Stimulated activated CD8-positive, alpha-beta memory T cell treated with anti-CD3 and anti-CD28 coated beads, Interleukin-7, amount 100 ng/mL, for 1 hour (primary cell): ENCODE measurements at regions not wholly inside any gene's neighbourhood (a gene's known extent, or its start where the extent isn't known, plus 50 kb on each side); places are given as distances from the start of the nearest gene placed in this dataset.
A peak's percentile ranks its signal among the peaks of the same experiment; 100 is the strongest.

Experiments
- DNase-seq, 2 donors: peaks; one replicate each; pipeline ENCODE4 v3.0.0-alpha.2; 2020; ENCODE audit warnings: low read depth in 2 of 2

- DNase-seq: no peak
These were observed 248.3 kb upstream of the CIBAR2 start for GRCh38 chr16:85360323-85361277.

DNA sequence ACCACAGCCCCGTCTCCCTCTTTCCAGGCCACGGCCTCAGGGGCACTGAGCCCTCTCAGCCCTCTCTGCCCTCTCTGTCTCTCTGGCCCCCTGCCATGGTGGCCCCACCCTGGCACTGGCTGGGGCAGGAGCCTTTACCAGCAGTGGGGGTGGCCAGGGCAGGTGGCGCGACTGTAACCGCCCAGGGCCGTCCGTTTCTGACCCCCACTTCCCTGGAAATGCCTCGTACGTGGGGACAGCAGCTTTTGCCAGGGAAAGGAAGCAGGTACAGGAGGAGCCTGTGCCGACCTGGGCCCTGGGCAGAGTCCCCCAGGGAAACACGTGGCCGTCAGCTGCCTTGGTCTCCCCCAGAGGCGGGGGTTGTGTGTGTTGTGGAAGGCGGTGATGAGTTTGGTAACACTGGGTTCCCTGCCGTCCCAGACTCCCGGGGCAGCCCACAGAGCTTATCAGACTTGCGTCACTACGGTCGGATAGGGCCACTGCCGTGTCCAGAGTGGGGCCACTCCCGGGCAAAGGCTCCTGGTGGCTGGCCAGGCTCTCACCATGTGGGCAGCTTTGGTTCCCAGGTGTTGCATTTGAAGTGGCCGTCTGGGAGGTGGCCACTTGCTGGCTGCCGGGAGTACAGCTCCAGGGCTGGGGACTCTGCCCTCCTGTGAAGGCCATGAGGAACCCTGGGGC, 249.3 kb upstream of the CIBAR2 start:
- DNase-seq: no peak

DNA sequence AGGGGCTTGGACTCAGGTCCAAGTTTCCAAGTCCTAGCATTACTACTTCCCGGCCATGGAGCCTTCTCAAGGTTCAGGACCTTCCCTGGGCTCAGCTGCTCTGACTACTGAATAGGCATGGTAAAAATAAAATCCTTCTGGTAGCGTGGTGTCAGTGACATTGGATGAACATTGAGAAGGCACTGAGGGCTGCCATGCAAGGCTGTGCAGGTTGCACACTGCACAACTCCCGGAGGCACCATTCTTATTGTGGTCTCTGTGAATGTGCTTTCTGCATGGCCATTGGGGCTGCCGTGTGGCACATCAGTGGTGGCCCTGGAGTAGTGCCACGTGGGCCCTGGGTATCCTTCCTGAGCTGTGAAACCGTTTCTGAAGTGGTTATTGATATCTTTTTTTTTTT, 250.2 kb upstream of the CIBAR2 start:
- no peak for DNase-seq

- DNase-seq: no peak
These were observed 249.7 kb upstream of the GSE1 start for GRCh38 chr16:85363427-85363826.

DNA sequence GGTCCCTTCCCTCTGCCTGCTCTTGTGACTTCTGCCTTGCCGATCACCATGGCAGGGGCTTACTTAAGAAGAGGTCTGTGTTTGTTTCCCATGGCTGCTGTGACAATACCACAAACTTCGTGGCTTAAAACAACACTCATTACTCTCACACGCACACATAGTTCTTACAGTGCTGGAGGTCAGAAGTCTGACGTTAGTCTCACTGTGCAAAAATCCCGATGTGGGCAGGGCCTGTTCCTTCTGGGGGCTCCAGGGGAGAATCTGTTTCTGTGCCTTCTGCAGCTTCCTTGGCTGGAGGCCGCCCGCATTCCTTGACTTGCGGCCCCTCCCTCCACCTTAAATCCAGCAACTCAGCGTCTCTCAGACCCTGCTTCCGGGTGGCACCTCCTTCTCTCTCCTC, 249.2 kb upstream of the GSE1 start:
- no peak for DNase-seq

GRCh38 chr16:85364323-85365040, 248.6 kb upstream of the GSE1 start:
- DNase-seq: no peak

DNA sequence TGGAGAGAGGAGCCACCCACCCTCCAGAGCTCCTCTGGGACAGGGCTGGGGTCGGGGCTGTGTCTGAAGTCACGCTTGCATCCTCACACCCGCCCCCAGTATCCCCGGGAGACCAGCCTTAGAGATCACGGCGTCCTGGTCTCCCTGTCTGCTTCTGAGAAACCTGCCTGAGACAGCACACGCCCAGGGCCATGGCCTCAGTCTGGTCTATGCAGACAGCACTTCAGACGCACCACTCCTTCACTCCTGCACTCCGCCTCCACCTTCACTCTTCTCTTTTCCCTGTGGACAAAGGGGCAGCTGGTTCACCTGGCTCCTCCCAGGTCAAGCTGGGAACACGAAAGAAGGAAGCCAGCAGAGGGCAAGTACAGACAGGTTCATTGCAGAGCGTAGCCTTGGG, 248.0 kb upstream of the GSE1 start:
- DNase-seq: no peak

- no peak for DNase-seq
These were observed 246.9 kb upstream of the GSE1 start for GRCh38 chr16:85366031-85366763.

- DNase-seq: no peak
These were observed 245.6 kb upstream of the GSE1 start for GRCh38 chr16:85367485-85367884.

- no peak for DNase-seq
These were observed 244.1 kb upstream of the GSE1 start for GRCh38 chr16:85369060-85369459.

DNA sequence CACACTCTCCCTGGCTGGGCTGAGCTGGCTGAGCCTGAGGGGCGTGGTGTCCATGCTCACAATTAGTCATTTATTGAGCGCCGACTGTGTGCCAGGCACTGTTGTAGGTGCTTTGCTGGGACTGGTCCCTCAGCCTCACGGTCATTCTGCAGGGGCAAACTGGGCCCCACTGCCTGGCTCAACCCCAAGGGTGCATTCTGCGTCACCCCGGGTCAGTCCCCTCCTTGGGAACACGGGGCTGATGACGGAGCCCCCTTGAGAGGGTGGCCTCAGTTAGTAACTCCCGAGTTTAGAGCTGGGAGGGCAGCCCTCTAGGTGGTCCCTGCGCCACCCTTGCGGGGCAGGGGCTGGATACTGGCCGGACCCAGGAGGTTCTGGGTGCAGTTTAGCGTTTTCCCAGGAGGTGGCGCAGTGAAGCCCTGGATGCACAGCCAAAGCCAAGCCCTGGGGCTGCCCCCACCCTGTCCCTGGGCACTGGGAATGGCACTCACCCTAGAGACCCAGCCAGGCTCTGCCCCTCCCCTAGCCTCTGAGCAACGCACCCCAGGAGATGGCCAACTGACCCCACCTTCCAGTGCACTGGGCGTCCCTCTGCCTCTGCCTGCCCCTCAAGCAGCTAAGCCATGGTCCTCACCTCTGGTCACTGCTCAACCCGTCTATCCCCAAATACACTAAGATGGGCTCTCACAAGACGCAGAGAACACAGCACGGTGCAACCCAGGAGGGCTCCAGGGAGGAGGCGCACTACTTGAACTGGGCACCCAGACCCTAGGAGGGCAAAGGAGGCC, 243.2 kb upstream of the GSE1 start:
- DNase-seq: peak in 1 of 2 donors; percentile 34

DNA sequence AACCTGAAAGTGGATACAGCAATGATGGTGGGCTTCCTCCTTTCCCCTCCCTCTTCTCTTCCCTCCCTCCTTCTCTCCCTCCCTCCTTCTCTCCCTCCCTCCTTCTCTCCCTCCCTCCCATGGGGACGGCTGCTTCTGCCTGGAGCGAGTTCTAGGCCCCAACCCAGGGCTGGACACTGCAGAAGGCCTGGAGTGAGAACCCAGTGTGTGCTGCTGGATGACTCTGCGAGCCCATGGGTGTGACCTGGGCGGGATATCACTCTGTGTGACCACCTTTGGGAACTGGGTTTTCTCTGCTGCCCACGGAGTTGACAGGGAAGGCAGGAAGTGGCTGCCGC, 242.6 kb upstream of the GSE1 start:
- DNase-seq: no peak

- DNase-seq: no peak
These were observed 242.1 kb upstream of the GSE1 start for GRCh38 chr16:85370881-85371651.

DNA sequence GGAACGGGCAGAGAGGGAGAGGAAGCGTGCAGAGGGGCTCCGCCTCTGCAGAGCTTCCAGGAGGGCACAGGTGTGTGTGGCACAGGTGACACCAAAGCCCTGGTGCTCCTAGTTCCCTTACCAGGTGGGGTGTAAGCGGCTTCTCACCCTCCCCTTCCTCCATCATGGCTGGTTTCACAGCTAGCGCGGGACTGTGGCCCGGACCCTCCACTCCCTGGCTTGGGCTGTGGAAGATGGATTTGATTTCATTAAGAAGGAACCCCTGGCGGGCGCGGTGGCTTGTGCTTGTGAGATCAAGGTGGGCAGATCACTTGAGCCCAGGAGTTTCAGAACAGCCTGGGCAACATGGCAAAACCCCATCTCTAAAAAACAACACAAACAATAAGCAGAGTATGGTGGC, 241.2 kb upstream of the GSE1 start:
- DNase-seq: no peak

GRCh38 chr16:85372627-85373372, 240.3 kb upstream of the GSE1 start:
- DNase-seq: no peak

DNA sequence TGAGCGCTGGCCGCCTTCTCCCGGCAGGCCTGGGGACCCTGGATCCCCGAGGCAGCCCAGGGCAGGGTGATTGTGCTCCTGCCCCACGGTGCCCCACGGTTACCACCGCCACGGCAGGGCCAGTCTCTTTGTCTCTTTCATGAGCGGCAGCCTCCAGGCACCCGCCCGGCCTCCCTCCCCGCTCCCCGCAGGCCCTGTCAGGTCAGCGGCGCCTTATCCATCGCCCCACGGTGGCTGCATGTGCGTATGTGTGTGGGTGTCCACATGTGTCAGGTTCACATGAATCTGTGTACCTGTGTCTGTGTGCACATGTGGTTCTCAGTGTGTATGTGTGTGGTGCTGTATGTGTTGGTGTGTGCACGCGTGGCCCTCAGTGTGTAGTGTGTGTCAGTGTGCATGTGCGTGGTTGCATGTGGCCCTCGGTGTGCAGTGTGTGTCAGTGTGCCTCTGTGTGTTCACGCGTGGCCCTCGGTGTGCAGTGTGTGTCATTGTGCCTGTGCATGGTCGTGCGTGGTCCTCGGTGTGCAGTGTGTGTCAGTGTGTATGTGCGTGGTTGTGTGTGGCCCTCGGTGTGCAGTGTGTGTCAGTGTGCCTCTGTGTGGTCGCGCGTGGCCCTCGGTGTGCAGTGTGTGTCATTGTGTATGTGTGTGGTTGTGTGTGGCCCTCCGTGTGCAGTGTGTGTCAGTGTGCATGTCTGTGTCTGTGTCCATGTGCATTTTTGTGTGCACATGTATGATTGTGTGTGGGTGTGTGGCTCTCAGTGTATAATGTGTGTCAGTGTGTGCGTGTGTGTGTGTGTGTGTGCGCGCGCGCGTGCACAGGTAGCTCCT, 239.2 kb upstream of the GSE1 start:
- no peak for DNase-seq

DNA sequence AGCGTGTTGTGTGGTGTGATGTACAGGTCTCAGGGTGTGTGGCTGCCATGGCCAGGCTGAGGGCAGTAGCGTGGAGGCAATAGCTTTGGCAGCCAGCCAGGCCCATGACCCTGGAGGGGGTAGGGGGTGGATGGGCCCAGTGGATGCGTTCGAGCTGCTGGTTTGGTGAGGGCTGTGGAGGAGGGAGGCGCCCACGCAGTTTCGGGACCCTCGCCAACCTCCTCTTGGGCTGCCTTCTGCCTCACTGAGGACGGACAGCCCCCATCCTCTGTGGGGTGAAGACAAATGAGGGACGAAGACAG, 238.6 kb upstream of the GSE1 start:
- no peak for DNase-seq

DNA sequence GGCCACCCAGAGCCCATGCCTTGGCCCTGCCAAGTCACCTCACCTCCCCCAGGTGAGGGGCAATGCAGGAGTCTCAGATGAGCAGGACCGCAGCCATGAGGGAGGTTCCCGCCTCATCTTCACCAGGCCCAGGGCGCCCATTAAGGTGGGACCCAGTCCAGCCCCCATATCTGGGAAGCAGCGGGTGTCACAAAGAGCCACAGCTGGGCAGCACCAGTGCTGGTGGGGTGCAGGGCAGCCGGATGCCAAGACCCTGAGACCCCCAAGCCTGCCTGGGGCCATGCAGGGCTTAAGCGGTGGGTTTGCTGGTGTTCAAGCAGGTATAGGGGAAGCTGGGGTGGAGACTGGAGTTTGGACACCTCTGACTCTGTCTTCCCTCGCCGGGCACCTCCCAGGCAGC, 237.8 kb upstream of the GSE1 start:
- DNase-seq: no peak
